Tongue (tissue), 1 donor: ENCODE measurements at regions not wholly inside any gene's neighbourhood (a gene's known extent, or its start where the extent isn't known, plus 50 kb on each side); places are given as distances from the start of the nearest gene placed in this dataset.
A peak's percentile ranks its signal among the peaks of the same experiment; 100 is the strongest.

Experiments used
- DNase-seq: peaks from one replicate; pipeline ENCODE4 v3.0.0-alpha.2; 2015

DNA sequence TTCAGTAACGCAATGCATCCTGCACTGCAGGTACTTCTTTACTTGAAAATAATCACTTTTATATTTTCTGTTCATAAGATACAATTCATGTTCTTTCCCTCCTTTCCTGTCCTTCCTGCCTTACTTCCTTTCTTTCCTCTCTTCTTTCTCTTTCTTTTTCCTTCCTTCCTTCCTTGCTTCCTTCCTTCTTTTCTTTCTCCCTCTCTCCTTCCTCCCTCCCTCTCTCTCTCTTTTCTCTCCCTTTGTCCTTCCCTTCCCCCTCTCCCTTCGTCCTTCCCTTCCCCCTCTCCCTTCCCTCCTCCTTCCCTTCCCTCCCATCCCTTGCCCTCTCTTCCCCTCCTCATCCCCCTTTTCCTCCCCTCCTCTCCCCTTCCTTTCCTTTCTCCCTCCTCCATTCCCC is 227.8 kb upstream of the KLF6 start:
- DNase-seq: no peak

GRCh38 chr10:4011136-4011812 is 226.3 kb upstream of the KLF6 start:
- no peak for DNase-seq

GRCh38 chr10:4008676-4009382 is 223.8 kb upstream of the KLF6 start:
- DNase-seq: no peak

DNA sequence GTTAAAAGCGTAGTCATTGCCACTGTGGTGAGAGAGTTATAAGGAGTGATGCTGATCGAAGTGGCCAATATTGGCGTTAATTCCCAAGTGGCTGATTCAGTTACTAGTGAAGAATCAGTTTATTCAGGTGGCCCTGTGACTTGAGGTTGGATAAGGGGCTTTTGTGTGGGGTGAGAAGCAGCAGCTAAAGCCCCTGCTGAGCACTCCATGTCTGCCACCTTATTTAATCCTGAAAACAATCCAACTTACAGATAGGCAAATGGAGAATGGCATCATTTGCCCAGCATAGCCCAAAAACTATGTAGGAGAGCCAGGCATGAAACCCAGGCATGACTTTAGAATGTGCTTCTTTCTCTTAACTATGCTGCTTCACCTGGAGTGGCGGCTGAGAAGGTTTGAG is 222.8 kb upstream of the KLF6 start:
- no peak for DNase-seq

DNA sequence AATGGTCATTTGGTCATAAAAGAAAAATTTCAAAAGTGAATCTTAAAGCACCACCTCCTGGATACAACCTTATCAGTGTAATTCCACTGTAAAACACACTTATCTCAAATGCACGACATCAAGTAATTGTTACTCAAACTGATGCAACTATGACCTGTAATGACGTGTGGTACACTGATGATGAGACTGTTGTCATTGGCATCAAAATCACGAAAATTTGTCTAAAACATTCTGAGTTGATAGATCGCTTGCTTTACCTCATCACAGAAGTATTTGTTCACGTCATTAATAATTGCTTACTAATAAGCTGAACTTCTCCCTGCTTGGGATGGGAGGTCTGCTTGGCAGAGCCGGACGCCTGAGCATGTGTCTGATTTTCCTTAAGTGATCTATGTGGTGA is 221.8 kb upstream of the KLF6 start:
- DNase-seq: no peak

DNA sequence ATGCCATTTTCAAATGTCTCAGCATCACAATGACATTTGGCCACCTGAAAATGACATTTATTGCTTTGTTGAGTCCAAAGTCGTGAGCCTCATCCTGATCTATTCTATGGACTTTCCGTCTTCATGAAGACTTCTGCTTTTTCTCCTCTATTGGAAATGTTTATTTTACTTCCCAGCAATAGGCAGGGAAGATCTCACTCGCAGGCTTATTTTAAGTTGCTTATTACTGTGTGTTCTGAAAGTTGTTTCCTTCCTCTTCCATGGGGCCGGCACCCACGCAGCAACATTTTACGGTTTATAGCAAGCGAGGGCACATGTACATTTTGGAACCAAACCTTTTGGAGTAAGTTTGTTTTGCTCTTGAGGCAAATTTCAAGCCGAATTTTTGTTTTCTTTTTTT is 221.0 kb upstream of the KLF6 start:
- peak; percentile 23 for DNase-seq

- no peak for DNase-seq
These were observed 220.0 kb upstream of the KLF6 start for GRCh38 chr10:4004990-4005389.

GRCh38 chr10:4004144-4004543 is 219.1 kb upstream of the KLF6 start:
- no peak for DNase-seq

GRCh38 chr10:4003348-4003973 is 218.5 kb upstream of the KLF6 start:
- no peak for DNase-seq

GRCh38 chr10:4001811-4002210 is 216.8 kb upstream of the KLF6 start:
- no peak for DNase-seq

DNA sequence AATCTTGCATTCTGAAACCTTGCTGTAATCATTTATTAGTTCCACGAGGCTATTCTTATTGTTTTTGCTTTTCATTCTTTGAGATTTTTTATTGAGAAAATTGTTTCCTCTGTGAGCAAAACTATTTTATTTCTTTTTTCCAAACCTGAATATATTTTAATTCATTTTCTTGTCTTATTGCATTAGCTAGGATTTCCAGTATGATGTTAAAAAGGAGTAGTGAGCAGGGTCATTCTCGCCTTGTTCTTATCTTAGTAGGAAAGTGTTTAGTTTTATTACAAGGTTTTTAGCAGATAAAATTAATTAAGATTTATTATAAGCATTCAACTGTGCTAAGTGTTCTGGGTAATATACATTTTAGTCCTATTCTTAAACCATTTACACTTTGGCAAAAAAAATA is 214.6 kb upstream of the KLF6 start:
- no peak for DNase-seq

- no peak for DNase-seq
These were observed 211.7 kb upstream of the KLF6 start for GRCh38 chr10:3996697-3997096.

DNA sequence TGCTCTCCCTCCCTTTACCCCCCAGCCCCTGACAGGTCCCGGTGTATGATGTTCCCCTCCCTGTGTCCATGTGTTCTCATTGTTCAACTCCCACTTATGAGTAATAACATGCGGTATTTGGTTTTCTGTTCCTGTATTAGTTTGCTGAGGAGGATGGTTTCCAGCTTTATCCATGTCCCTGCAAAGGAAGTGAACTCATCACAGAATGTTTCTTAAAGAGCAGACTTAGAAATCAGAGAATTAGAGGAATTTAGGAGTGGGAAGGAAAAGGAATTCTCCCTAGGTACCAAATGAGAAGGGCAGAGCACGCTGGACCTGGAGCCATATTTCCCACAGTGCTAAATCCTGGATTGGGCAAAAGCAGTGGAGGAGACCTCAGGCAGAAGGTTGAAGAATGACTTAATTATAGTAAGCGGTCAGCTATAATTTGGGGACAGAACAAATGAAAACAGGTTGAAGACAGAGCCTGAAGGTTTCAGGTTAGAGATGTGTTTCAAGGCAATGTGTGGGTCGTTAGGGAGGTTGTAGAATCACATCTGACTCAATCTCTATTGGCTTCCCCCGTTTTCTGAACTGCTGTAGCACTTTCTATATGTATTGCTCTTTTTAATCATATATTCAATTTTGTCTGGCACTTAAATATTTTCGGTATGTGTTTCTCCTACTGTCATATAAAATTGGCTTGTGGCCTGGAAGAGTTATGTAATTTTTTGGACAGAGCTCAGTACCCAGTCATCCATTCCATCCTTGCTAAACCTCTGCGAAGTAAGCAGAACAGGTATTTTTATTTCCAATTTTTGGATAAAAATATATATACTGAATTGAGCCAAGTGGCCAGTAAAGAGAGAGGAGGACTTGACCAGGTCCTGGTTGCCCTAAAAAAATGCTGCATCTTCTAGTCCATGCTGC is 210.5 kb upstream of the KLF6 start:
- no peak for DNase-seq

- no peak for DNase-seq
These were observed 207.6 kb upstream of the KLF6 start for GRCh38 chr10:3992382-3993178.

DNA sequence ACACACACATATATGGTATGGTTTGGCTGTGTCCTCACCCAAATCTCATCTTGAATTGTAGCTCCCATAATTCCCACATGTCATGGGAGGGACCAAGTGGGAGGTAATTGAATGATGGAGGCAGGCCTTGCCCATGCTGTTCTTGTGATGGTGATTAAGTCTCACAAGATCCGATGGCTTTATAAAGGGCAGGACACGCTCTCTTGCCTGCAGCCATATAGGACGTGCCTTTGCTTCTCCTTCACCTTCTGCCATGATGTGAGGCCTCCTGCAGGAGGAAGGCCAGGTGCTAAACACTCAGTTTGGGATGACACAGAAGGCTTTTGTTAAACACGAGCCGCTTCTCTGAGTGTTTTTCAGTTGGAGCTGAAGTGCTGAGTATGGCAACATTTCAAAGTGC is 205.3 kb upstream of the KLF6 start:
- no peak for DNase-seq

GRCh38 chr10:3987143-3987974 is 202.3 kb upstream of the KLF6 start:
- DNase-seq: no peak

DNA sequence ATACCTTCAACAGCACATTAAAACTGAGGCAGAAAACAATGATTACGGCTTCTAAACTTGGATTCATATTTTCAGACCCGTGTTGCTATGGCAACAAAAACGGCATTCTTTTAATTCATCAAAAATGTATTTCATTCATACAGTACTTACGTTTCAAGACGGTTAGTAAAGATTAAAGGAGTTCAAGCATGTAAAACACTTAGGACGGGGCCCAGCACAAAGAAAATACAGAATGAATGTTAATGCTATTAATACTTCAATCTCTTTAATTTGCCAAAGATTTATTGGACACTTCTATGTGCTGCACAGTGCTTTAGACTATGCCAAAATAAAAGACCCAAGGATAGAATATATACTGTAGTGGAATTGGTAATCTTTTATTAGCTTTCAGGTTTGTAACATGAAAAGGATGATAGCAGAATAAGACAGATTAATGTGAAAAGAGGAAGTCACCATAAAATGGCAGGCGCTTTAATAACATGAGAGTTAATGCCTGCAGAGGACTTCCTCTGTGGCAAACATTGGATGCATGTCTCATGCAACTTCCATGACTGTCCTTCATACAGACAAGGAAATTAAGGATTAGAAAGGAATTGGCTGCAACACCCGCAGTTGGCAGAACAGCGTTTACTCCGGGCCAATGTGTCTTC is 201.6 kb upstream of the KLF6 start:
- no peak for DNase-seq

DNA sequence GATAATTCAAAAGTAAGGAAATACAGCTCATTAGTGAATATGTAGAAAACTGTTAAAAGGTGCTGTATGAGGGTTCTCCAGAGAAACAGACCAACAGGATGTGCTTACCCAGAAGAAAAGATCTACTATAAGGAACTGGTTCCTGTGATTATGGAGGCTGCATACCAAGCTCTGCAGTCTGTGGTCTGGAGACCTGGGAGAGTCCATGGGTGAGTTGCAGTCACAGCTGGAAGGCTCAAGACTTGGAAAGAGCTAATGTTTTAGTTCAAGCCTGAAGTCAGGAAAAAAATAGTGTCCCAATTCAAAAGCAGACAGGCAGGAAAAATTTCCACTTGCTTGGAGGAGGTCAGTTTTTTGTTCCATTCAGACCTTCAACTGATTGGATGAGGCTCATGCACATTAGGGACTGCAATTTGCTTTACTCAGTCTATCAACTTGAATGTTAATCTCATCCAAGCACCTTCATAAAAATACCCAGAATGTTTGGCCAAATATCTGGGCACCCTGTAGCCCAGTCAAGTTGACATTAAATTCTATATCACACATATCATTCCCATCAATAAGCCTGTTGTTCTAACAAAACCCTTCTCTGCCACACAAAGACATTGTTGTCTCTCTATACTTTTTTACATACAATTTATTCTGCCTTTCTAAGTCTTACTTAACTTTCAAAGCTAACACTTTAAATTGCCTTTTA is 197.9 kb upstream of the KLF6 start:
- DNase-seq: no peak

- DNase-seq: no peak
These were observed 196.3 kb upstream of the KLF6 start for GRCh38 chr10:3981300-3981699.

GRCh38 chr10:3980660-3981059 is 195.7 kb upstream of the KLF6 start:
- DNase-seq: no peak
